ENCODE measurements at regions not wholly inside any gene's neighbourhood (a gene's known extent, or its start where the extent isn't known, plus 50 kb on each side); places are given as distances from the start of the nearest gene placed in this dataset.

DNA sequence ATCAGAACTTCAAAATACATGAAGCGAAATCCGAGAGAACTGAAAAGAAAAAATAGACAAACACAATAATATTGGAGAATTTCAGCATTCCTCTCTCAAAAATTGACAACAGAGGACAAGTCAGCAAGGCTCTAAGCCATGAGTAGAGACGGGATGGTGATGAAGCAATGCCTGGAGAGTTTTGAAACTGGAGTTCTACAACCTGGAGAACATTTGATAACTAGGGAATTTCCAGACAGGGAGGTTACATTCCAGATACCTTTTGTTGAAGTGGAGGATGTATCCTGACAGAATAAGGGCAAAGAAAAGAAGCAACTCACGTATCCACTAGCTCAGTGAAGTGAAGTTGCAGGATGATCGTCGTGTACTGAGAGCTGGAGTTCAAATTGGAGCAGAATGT is 291.4 kb downstream of the CTTN start:
- Histone ChIP-seq H3K9me3 (ENCODE audit: low read depth) (no peaks in the 10 kb centered on the region), H3K27me3 (no peaks in the 10 kb centered on the region), H3K79me2 (ENCODE audit: low read depth) (no peaks in the 10 kb centered on the region), H4K20me1 (ENCODE audit: low read depth) (no peaks in the 10 kb centered on the region), H3K4me1 (peaks cover 5% of the 10 kb centered on the region), H3K4me3 (no peak overlapping the region), H3K36me3 (no peaks in the 10 kb centered on the region), H3K27ac (no peak overlapping the region), H3F3A (ENCODE audit: low read depth) (no peaks in the 10 kb centered on the region), H3K9ac (no peak overlapping the region), H3K4me2 (no peak overlapping the region), H2AFZ (replicated peaks) (no peak overlapping the region)
- no peak overlapping the region for H3K27ac Mint-ChIP-seq
- H3K9me3 Mint-ChIP-seq = peaks cover 3% of the 10 kb centered on the region
- no peak for DNase-seq (ENCODE audit: low spot score)
- no peaks in the 10 kb centered on the region for H3K4me1 Mint-ChIP-seq
- H3K36me3 Mint-ChIP-seq = no peaks in the 10 kb centered on the region
- no peak overlapping the region for H3K4me3 Mint-ChIP-seq
- peaks cover 5% of the 10 kb centered on the region for H3K27me3 Mint-ChIP-seq (ENCODE audit: insufficient read depth, low read depth)
- no peak for TF ChIP-seq EZH2phosphoT487 (IDR thresholded peaks at IDR 0.05)
- TF ChIP-seq, protein P1, sequence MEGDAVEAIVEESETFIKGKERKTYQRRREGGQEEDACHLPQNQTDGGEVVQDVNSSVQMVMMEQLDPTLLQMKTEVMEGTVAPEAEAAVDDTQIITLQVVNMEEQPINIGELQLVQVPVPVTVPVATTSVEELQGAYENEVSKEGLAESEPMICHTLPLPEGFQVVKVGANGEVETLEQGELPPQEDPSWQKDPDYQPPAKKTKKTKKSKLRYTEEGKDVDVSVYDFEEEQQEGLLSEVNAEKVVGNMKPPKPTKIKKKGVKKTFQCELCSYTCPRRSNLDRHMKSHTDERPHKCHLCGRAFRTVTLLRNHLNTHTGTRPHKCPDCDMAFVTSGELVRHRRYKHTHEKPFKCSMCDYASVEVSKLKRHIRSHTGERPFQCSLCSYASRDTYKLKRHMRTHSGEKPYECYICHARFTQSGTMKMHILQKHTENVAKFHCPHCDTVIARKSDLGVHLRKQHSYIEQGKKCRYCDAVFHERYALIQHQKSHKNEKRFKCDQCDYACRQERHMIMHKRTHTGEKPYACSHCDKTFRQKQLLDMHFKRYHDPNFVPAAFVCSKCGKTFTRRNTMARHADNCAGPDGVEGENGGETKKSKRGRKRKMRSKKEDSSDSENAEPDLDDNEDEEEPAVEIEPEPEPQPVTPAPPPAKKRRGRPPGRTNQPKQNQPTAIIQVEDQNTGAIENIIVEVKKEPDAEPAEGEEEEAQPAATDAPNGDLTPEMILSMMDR (IDR thresholded peaks at IDR 0.05) = no peak
- TF ChIP-seq EZH2 (IDR thresholded peaks at IDR 0.05) = no peak

DNA sequence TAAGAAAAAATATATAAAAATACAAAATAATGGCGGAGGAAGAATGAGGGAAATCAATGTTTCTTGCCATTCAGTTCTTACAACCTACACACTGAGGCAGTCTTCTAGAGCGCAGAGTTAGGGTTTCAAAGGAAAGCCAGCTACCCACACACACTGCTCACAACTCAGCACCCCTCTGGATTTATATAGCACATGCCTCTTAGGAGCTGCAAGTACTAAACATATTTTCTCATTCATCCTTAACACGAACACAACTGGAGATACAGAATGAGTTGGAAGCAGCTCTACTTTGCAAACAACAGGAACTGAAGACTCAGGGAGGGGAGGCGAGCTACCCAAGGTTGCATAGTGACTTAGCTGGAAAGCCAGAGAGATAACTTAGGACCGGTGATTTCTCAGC is 293.8 kb downstream of the CTTN start:
- Mint-ChIP-seq H3K4me1 (no peaks in the 10 kb centered on the region), H3K36me3 (no peaks in the 10 kb centered on the region), H3K27me3 (ENCODE audit: insufficient read depth, low read depth) (peaks cover 3% of the 10 kb centered on the region), H3K27ac (no peak overlapping the region), H3K9me3 (peaks cover 3% of the 10 kb centered on the region), H3K4me3 (no peak overlapping the region)
- no peaks in the 10 kb centered on the region for H3K79me2 ChIP-seq (ENCODE audit: low read depth)
- H3K4me2 ChIP-seq = no peak overlapping the region
- no peak overlapping the region for H2AFZ ChIP-seq (replicated peaks)
- H3K4me1 ChIP-seq = peaks cover 5% of the 10 kb centered on the region
- no peak overlapping the region for H3K9ac ChIP-seq
- no peaks in the 10 kb centered on the region for H4K20me1 ChIP-seq (ENCODE audit: low read depth)
- no peak overlapping the region for H3K27ac ChIP-seq
- no peaks in the 10 kb centered on the region for H3K9me3 ChIP-seq (ENCODE audit: low read depth)
- no peaks in the 10 kb centered on the region for H3F3A ChIP-seq (ENCODE audit: low read depth)
- no peaks in the 10 kb centered on the region for H3K27me3 ChIP-seq
- no peak for DNase-seq (ENCODE audit: low spot score)
- TF ChIP-seq EZH2 (IDR thresholded peaks at IDR 0.05) = no peak
- TF ChIP-seq EZH2phosphoT487 (IDR thresholded peaks at IDR 0.05) = no peak
- TF ChIP-seq, protein P1 (IDR thresholded peaks at IDR 0.05) = no peak
- H3K4me3 ChIP-seq = no peak overlapping the region
- H3K36me3 ChIP-seq = no peaks in the 10 kb centered on the region

DNA sequence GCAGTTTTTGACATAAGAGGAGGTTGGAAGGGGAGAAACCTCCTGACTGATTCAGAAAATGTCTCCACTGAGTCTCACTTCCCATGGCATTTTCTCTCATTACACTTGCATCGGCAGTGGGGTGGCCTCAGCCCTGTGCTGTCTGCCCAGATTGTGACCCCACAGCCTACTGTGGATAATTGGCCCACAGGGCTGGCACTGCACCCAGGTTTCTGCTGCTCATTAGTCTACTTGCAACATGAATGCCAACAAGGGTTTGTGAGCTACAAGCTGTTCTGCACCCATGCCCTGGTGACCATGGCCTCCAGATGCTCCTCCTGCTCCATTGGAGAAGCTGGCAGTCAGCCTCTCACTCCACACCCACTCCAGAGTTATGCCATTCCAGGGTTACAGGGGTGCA is 296.0 kb downstream of the CTTN start:
- no peaks in the 10 kb centered on the region for H4K20me1 ChIP-seq (ENCODE audit: low read depth)
- Mint-ChIP-seq H3K27ac (no peak overlapping the region), H3K4me3 (no peak overlapping the region), H3K27me3 (ENCODE audit: insufficient read depth, low read depth) (peaks cover 3% of the 10 kb centered on the region), H3K36me3 (no peaks in the 10 kb centered on the region), H3K4me1 (no peaks in the 10 kb centered on the region), H3K9me3 (peaks cover 3% of the 10 kb centered on the region)
- DNase-seq (ENCODE audit: low spot score) = no peak
- no peak overlapping the region for H3K4me2 ChIP-seq
- H3F3A ChIP-seq (ENCODE audit: low read depth) = no peaks in the 10 kb centered on the region
- H3K27ac ChIP-seq = no peak overlapping the region
- H3K36me3 ChIP-seq = no peaks in the 10 kb centered on the region
- TF ChIP-seq, protein P1 (IDR thresholded peaks at IDR 0.05) = no peak
- TF ChIP-seq EZH2phosphoT487 (IDR thresholded peaks at IDR 0.05) (no peak), EZH2 (IDR thresholded peaks at IDR 0.05) (no peak)
- H2AFZ ChIP-seq (replicated peaks) = no peak overlapping the region
- no peak overlapping the region for H3K4me3 ChIP-seq
- H3K79me2 ChIP-seq (ENCODE audit: low read depth) = no peaks in the 10 kb centered on the region
- no peak overlapping the region for H3K9ac ChIP-seq
- no peaks in the 10 kb centered on the region for H3K4me1 ChIP-seq
- no peaks in the 10 kb centered on the region for H3K27me3 ChIP-seq
- H3K9me3 ChIP-seq (ENCODE audit: low read depth) = no peaks in the 10 kb centered on the region

Measured in neural progenitor cell (in vitro differentiated cells).